NCI-H2107 treated with DMSO at 0.1 percent for 48 hours (cell line): ENCODE measurements at regions not wholly inside any gene's neighbourhood (a gene's known extent, or its start where the extent isn't known, plus 50 kb on each side); places are given as distances from the start of the nearest gene placed in this dataset.
A peak's percentile ranks its signal among the peaks of the same experiment; 100 is the strongest.
"Not testable (repeated sequence)": the region's sequence is repeated elsewhere in the genome, so short reads cannot be mapped to it uniquely, and the experiment has no call there.

Experiments used
- DNase-seq: peaks from one replicate; lab custom pipeline; 2025; ENCODE audit not compliant: unreplicated experiment; lab: John Stamatoyannopoulos, UW

DNA sequence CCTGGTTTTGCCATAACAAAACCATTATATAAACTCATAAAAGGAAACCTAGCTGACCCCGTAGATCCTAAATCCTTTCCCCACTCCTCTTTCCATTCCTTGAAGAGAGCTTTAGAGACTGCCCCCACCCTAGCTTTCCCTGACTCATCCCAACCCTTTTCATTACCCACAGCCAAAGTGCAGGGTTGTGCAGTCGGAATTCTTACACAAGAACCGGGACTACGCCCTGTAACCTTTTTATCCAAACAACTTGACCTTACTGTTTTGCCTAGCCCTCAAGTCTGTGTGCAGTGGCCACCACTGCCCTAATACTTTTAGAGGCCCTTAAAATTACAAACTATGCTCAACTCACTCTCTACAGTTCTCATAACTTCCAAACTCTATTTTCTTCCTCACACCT lies 116.0 kb upstream of the PTPN13 start:
- DNase-seq, result not testable (repeated sequence)

DNA sequence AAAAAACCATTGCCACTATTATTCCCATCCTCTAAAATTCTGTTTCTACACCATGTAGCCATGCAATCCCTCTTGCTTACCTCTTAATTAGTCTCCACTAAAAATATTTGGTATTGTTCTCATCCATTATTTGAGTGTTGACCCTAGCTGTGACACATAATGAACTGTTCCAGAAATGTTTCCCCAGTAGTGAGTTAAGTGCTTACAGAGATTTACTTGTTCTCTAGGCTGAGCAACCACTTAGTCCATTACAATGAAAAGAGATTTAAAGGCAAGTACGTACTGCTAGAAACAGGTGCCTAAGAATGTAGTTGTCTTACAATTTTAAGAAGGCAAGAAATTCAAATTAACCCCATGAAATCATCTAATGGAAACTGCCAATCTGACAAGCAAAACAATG lies 112.7 kb upstream of the PTPN13 start:
- peak; percentile 9 for DNase-seq

- DNase-seq, result no peak
These were observed 111.6 kb upstream of the PTPN13 start for GRCh38 chr4:86482306-86483172.

GRCh38 chr4:86483173-86483490 lies 111.0 kb upstream of the PTPN13 start:
- DNase-seq, result no peak

- no peak for DNase-seq
These were observed 110.3 kb upstream of the PTPN13 start for GRCh38 chr4:86483773-86484172.

- no peak for DNase-seq
These were observed 109.9 kb upstream of the PTPN13 start for GRCh38 chr4:86484241-86484640.

DNA sequence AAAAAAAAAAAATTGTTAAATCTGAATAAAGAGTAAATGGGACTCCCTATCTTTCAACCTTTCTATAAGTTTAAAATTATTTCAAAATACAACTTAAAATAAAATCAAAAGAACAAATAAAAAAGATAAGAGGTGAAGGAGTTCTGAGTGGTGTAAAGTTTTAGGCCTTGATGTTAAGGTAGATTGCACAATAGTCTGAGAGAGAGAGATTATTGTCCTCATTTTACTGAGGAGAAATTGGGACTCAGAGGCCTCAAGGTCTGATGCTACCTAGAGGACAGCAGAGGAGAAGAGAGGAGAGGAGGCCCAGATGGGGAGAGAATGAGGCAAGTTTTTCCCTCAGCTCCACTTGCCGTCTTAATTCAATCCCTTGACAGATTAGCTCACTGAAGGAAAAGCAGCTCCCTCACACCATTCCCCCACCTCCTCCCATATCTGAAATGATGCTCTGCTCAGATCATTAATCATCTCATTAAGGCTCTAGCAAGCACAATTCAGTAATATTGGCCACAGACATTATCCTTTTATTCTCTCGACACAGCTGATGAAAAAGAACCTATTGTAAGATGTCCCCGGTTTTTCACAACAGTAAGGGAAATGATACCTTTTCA lies 106.3 kb upstream of the PTPN13 start:
- DNase-seq, result no peak

DNA sequence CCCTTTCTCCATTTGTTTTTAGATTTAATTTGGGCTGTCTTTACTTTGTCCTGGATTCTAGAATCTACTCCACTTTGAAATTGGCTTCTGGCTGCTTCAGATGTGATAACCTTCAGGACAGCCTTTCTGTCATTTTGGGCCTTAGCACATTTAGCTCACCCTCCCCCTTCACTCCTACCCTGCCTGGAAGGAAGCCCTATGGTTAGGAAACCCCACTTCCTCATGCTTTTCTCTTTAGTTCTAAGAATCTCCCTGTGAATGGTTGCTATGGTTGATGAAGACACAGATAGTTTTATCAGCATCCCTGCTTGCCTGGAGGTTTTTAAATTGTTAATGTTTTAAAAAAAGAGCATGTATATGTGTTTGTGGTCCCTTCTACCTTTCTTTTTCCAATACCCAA lies 100.7 kb upstream of the PTPN13 start:
- no peak for DNase-seq

DNA sequence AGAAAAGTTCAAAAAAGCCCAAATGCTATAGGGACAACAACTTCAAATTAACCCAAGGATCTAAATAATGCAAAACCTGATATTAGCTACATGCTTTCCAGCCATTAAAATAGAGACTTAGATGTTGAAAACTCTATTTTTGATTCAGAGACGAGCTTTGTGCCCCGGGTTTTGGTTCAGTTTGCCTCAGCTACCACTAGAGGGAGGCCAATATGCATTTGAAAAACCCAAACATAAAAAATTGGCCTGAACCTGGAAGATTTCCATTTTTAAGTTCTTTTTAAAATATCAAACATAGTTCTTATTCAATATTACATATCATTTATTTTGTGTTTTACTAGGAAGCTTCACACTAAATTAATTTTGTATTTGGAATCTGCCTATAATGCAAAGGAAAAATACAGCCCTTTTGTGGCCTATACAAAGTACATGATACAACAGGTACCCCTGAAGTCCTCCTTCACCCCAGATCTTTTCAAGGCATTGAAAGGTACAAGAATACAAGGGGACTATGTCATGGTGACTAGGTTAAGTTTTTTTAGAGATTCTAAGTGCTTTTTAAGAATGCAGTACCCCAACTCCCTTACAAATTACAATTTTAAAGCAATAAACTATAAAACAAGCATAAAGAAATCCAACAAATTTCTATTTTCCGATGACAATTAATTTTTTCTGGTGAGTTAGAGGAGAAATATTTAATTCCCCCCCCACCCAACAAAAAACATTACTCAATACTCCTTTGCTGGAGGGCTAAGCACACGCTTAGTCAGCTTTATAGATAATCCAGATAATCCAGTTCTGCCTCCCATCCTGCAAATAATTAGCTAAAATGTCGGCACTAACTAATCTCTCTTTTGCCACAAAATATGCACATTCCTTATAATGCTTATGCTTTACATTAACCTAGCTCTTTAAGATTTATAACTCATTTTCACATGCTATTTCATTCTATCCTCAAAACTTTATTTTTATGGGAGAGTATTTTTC lies 97.7 kb upstream of the PTPN13 start:
- DNase-seq, result no peak

GRCh38 chr4:86497131-86497530 lies 97.0 kb upstream of the PTPN13 start:
- DNase-seq, result no peak

- DNase-seq, result peak; percentile 47
These were observed 95.9 kb upstream of the PTPN13 start for GRCh38 chr4:86497980-86498862.

GRCh38 chr4:86498863-86499166 lies 95.3 kb upstream of the PTPN13 start:
- no peak for DNase-seq

DNA sequence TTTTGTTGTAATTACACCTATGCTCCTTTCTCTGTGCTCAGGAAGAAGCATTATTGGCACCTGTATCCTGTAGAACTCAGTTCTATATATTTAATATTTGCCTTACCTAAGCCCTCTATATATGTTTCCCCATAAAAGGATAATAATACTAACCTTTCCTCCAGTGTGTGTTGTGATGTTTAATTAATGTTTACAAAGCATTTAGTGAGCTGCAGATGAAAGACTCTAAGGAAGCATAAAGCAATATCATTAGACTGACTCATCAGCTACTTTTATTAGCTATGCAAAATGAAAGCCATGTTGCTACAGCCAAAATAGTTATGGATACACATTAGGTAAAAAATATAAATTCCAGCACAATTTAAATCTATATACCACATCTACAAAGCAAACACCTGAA lies 93.6 kb upstream of the PTPN13 start:
- no peak for DNase-seq

GRCh38 chr4:86502081-86502480 lies 92.0 kb upstream of the PTPN13 start:
- DNase-seq, result no peak

DNA sequence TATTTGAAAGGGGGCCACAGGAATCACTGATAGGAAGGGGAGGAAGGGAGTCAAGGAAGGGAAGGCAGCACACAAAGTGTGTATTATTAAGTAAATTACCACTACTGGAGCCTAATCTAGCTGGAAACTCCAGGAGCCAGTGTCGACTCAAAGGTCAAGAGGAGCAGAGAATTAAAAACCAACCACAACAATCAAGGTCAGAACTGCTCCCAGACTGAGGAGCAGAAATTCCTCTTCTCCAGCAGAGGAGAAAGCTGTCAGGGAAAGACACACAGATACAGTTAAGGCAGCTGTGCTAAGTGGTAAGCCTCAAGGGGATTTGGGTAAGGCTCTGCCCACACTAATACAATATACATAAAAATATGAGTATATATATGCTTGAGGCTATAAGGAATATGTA lies 87.5 kb upstream of the PTPN13 start:
- DNase-seq, result no peak

DNA sequence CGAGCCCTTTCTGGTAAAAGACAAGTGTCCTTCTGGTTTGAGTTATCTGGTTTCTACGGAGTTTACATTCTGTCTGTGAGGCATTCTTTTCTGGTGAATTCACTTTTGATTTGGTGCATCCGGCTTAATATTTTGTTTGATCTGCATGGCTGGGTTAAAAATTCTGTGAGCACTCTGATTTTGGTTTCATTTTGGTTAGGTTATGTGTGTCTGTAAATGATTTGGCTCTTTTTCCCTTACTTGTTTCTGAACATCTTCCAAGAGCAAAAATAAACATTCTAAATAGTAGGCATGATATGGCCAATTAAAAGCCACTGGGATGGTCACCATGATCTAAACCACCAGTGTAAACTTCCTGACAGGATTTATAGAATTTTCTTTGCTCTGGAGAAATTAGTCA lies 85.7 kb upstream of the PTPN13 start:
- DNase-seq, result no peak

DNA sequence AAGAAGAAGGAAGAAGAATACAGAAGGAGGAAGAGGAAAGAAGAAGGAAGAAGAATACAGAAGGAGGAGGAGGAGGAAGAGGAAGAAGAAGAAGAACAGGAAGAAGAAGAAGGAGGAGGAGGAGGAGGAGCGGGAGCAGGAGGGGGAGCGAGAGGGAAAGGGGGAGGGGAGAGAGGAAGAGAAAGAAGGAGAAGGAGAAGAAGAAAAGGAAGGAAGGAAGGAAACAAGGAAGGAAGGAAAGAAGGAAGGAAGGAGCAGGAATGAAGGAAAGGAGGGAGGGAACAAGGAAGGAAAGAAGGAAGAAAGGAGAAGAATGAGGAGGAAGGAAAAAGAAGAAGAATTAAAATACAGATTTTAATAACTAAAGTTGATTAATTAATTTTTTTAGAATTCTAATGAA lies 82.5 kb upstream of the PTPN13 start:
- no peak for DNase-seq

DNA sequence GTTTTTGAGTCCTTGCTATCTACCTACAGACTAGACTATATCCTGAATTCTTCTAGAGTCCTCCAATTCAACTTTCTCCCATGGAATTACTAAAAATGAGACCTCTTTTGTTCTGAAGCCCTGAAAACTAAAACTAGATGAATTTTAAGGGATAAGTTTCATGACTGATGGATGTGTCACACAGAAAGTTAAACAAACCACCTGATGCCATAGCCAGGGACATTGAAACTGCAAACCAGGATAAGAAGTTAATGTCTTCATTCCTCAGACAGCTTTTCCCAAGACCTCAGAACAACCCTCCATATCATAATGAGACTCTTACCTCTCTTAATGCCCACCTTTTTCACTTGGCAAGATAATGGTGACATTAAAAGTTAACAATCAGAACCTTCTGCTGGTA lies 81.5 kb upstream of the PTPN13 start:
- no peak for DNase-seq

- DNase-seq, result not testable (repeated sequence)
These were observed 78.2 kb upstream of the PTPN13 start for GRCh38 chr4:86515963-86516362.

DNA sequence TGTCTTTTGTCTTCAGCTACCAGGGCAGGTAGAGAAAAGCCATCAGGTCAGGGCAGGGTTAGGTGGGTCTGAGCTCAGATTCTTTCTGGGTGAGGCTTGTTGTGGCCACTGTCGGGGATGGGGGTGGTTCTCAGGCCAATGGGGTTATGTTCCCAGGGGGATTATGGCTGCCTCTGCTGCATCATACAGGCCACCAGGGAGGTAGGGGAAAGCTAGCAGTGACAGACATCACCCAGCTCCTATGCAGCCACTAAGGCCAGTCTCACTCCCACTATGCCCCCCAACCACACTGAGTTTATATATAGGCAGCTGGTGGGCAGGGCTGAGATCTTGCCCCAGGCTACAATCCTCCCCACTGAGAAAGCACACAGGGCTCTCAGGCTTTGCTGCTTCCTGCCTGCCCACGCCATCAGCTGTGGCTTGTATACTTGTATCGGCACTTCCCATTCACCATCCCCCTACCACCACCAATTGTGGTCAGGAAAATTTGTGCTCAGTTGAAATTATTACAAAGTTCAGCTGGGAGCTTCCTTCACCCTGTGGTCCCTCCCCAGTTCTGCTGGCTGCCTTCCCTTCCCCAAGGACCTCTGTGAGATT lies 72.6 kb upstream of the PTPN13 start:
- DNase-seq, result no peak
